Hematopoietic multipotent progenitor cell treated with erythropoietin and hydrocortisone succinate and interleukin-3 and kit ligand, for 17 days (in vitro differentiated cells): ENCODE measurements at regions not wholly inside any gene's neighbourhood (a gene's known extent, or its start where the extent isn't known, plus 50 kb on each side); places are given as distances from the start of the nearest gene placed in this dataset.
"Not testable (repeated sequence)": the region's sequence is repeated elsewhere in the genome, so short reads cannot be mapped to it uniquely, and the experiment has no call there.

Experiments used
- DNase-seq: peaks from one replicate; pipeline ENCODE4 v3.0.0-alpha.2; 2015; ENCODE audit warnings: low spot score

- no peak for DNase-seq
These were observed 1504.5 kb upstream of the PCDH10 start for GRCh38 chr4:131644619-131645018.

- no peak for DNase-seq
These were observed 1499.9 kb upstream of the PCDH10 start for GRCh38 chr4:131649227-131649626.

- no peak for DNase-seq
These were observed 1498.1 kb upstream of the PCDH10 start for GRCh38 chr4:131650951-131651350.

- DNase-seq, result not testable (repeated sequence)
These were observed 1465.8 kb upstream of the PCDH10 start for GRCh38 chr4:131683314-131683713.

GRCh38 chr4:131721883-131722282 is 1427.2 kb upstream of the PCDH10 start:
- no peak for DNase-seq

- DNase-seq, result not testable (repeated sequence)
These were observed 1426.0 kb upstream of the PCDH10 start for GRCh38 chr4:131723069-131723468.

- peak; percentile 34 for DNase-seq
These were observed 1424.2 kb upstream of the PCDH10 start for GRCh38 chr4:131724847-131725246.

GRCh38 chr4:131725521-131725920 is 1423.6 kb upstream of the PCDH10 start:
- not testable (repeated sequence) for DNase-seq

- not testable (repeated sequence) for DNase-seq
These were observed 1422.2 kb upstream of the PCDH10 start for GRCh38 chr4:131726940-131727339.

- not testable (repeated sequence) for DNase-seq
These were observed 1421.7 kb upstream of the PCDH10 start for GRCh38 chr4:131727418-131727817.

GRCh38 chr4:131729205-131729604 is 1419.9 kb upstream of the PCDH10 start:
- not testable (repeated sequence) for DNase-seq

- not testable (repeated sequence) for DNase-seq
These were observed 1419.2 kb upstream of the PCDH10 start for GRCh38 chr4:131729716-131730398.

- not testable (repeated sequence) for DNase-seq
These were observed 1418.5 kb upstream of the PCDH10 start for GRCh38 chr4:131730574-131730973.

GRCh38 chr4:131732034-131732630 is 1417.0 kb upstream of the PCDH10 start:
- not testable (repeated sequence) for DNase-seq

- not testable (repeated sequence) for DNase-seq
These were observed 1414.8 kb upstream of the PCDH10 start for GRCh38 chr4:131734321-131734720.

GRCh38 chr4:131734851-131735385 is 1414.2 kb upstream of the PCDH10 start:
- DNase-seq, result not testable (repeated sequence)

GRCh38 chr4:131738991-131739390 is 1410.1 kb upstream of the PCDH10 start:
- not testable (repeated sequence) for DNase-seq

GRCh38 chr4:131741836-131742235 is 1407.3 kb upstream of the PCDH10 start:
- not testable (repeated sequence) for DNase-seq

- not testable (repeated sequence) for DNase-seq
These were observed 1406.4 kb upstream of the PCDH10 start for GRCh38 chr4:131742536-131743205.

- DNase-seq, result not testable (repeated sequence)
These were observed 1405.7 kb upstream of the PCDH10 start for GRCh38 chr4:131743348-131743747.

- not testable (repeated sequence) for DNase-seq
These were observed 1401.9 kb upstream of the PCDH10 start for GRCh38 chr4:131747203-131747602.

- DNase-seq, result not testable (repeated sequence)
These were observed 1399.9 kb upstream of the PCDH10 start for GRCh38 chr4:131749224-131749623.

GRCh38 chr4:131750006-131750405 is 1399.1 kb upstream of the PCDH10 start:
- not testable (repeated sequence) for DNase-seq
